Stimulated activated CD4-positive, alpha-beta T cell treated with anti-CD3 and anti-CD28 coated beads, Interleukin-1b, Interleukin-23, amount 100 ng/mL, for 24 hours (primary cell): ENCODE measurements at regions not wholly inside any gene's neighbourhood (a gene's known extent, or its start where the extent isn't known, plus 50 kb on each side); places are given as distances from the start of the nearest gene placed in this dataset.

Source experiments
- DNase-seq, 4 experiments: peaks; one replicate each; pipeline ENCODE4 v3.0.0-alpha.2; 2020; ENCODE audit warnings: low read depth in 4 of 4, low spot score in 1 of 4

DNA sequence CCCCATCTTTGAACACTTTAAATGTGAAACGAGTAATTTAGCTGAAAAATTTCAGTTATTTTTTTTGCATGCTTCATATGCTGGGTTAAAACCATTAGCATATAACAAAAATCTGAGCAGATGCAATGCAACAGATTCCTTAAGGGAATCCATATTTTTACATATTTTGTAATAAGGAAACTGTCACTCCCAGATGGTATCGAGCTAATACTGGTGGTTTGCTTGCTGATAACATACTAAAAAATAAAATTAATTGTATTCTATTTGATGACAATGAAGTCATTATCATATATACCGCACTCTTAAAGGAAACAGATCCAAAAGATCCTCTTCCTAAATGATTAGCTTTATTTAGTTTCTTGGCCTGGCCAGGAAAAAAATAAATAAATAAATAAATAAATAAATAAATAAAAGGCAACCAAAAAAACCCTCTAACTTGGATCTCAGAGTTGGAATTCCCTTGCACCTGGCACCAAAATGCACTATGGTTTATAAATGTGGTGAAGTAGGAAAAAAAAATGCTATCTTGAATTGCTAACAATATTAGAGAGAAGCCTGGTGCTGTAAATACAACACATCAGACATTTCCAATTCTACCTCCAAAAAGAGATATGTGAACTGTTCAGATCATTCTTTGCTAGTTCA lies 503.2 kb upstream of the ARRDC4 start:
- no peak for DNase-seq

DNA sequence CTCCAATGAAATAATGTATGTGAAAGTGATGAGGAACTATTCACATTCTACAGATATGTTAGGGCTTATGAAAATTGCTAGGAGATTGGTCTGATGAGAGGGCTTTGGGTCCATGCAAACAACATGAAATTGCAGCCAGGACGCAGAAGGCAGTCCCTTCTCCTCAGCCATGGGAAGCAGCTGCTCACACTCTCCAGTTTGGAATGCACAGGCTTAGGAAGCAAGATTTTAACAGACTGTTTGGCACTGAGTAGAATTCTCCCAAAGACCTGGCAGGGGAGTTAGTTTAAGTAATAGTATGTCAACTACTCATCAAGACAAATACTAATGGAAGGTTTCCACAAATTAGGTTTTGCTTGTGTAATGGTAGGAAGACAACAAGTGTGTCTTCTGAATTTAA lies 500.7 kb upstream of the ARRDC4 start:
- DNase-seq: no peak

DNA sequence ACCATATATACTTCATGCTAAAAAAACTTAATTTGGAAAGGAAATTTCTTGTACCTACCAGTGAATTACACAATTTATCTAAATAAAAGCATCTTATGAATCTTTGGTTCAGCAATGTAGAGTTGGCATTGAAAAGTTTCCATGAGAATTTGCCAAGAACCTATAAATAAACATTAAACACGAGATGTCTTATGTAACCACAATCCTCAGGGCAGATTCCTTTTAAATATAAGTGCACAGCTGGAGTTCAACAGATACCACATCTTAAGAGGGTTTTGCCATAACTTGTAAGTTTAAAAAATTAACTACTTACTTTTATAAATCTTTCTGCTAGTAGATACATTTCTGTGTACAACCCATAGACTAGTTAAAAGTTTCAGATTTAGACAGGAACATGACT lies 499.3 kb upstream of the ARRDC4 start:
- DNase-seq: no peak

DNA sequence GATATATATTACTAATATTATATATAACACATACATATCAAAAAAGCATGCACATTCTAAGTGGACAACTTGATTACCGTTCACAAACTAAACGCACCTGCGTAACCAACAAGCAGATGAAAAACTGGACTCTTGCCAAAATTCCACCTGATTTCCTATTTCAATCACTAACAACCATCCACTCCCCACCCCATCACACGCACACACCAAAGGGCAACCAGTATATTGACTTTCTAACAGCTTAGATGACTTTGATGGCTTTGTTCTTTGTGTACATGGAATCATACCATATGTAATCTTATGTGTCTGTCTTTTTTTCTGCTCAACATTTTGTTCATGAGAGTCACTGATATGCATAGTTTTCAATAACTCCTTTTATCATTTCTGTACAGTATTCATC lies 496.8 kb upstream of the ARRDC4 start:
- no peak for DNase-seq

DNA sequence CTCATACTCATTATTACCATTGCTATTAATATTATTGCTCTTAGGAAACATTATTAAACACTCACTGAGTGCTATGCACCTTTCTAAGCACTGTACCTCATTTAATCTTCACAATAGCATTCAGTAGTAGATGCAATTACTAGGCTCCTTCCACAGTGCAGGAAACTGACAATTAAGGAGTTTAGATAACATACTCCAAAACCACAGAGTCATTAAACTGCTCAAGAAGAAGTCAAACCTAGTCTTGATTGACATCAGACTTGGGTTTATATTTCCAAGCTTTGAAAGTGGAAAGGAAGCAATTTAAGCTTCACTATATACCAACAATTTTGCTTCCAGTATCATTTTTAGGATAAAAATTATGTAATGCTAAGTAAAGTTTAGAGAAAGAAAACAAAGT lies 490.1 kb upstream of the ARRDC4 start:
- no peak for DNase-seq

DNA sequence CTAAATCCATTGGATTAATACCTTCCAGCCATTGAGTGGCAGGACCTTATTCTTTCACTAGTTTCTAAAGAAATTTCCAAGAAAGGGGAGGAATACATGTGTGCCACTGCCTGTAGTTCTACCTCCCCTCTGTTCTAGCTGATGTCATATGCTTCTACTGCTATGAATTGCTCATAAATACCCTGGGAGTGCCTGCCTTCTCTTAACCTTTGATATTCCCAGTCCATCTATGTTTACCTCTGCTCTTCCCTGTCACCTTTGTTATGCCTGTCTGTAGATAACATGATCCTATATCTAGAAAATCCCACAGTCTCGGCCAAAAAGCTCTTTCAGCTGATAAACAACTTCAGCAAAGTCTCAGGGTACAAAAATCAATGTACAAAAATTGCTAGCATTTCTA lies 486.9 kb upstream of the ARRDC4 start:
- DNase-seq: no peak

DNA sequence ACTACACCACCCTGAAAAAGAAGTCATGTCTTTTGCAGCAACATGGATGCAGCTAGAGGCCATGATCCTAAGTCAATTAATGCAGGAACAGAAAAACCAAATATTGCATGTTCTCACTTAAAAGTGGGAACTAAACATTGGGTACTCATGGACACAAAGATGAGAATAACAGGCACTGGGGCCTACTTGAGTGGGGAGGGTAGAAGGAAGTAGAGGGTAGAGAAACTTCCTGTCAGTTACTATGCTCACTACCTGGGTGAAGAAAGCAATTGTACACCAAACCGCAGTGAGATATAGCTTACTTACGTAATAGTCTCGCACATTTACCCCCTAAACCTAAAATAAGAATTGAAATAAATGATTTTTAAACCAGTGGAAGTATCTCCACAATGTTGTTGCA lies 480.5 kb upstream of the ARRDC4 start:
- no peak for DNase-seq

DNA sequence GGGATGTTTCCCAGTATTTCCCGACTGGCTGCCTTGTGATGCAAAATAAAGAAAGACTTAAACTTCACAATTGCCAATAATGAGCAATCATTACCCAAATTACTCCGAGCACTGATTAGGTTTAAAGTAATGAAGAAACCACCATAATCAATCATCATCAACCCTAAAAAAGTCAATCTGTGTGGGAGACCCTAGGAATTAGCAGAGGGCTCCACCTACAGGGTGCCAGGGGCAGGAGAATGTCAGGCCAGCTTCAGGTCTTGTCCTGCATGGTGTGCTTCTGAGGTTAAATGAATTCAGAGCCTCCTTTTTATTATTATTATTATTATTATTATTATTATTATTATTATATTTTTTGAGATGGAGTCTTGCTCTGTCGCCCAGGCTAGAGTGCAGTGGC lies 478.0 kb upstream of the ARRDC4 start:
- DNase-seq: no peak

GRCh38 chr15:97483232-97483631 lies 477.3 kb upstream of the ARRDC4 start:
- no peak for DNase-seq

DNA sequence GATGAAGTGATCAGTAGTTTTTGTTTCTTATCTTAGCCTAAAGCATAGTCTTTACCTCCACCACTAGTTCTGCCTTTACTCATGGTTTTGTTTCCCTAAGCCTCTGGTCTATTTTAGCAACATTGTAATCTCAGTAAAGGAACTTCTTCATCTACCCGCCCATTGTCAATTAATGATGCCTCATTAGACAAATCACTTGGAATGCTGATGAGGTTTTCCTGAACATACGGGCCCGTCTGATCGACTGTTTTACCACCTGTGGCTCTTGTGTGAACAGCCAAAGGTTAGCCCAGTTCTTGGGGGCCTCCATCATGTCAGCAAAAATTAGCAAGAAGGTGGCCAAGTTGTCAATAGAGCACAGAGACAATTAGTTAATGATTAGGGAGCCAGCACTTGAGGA lies 470.1 kb upstream of the ARRDC4 start:
- DNase-seq: no peak

DNA sequence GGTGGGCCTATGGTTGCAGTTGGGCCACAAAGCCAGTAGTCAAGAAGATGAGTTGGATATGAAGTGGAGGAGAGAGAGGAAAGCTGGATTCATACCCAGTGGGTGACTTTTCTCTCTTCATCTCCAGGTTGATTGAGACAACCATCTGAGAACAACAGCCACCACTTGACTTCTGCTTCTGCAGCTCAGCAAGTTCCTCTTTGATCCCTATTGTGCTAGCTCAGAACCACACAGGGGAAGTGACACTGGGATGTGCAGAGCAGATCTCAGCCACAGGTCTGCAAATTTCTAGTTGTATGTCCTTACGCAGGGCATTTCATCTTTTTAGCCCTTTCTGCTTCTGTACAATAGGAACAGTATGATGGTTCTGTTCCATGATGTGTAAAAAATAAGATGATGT lies 459.2 kb upstream of the ARRDC4 start:
- DNase-seq: no peak

DNA sequence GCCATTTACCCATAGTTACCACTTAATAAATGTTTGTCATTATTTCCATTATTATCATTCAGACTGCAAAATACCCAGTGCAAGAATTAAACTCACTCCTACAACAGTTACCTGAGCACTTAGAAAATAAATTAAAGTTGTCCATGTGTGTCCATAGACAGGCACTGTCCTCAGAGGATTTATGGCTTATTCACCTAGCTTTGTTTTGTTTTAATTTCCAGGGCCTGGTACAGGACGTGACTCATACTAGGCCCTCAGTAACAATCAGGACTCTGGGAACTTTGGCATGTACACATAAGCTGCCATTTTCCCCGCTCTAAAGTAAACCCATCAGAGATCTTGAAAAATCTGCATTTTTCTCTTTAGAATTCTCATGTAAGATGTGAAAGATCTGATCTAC lies 458.5 kb upstream of the ARRDC4 start:
- no peak for DNase-seq

DNA sequence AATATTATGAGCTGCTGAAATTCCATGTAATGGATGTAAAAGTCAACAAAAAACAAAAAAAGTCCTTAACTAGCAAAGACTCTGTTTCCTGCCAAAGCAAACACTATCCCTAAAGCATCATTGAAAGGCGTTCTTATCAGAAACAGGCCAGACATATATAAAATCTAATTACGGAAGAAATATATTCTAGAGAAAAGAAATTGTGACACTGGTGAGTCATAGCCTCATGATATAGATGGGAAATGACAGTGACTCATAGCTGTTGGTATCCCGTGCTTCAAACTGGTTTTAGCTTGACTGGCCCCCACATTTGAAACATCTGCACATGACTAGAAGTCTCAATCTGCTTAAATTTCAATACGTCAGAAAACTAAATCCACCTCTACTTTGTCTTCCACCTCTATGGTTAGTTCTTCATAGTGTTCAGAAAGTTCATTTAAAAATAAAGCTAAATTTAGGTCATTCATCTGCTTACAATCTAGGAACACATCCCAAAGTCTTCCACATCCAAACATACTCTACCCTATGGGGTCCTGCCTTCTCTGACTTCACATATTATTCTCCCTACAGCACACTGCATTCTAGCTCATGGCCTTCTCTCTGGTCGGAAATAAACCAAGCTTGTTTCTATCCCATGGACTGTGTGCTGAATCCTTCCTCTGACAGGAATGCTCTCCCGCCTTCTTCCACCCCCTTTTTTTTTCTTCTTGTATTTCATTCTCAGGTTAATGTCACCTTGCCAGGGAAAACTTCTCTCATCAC lies 456.3 kb upstream of the ARRDC4 start:
- DNase-seq: no peak

- no peak for DNase-seq
Observed at GRCh38 chr15:97517737-97518136, 442.8 kb upstream of the ARRDC4 start.

DNA sequence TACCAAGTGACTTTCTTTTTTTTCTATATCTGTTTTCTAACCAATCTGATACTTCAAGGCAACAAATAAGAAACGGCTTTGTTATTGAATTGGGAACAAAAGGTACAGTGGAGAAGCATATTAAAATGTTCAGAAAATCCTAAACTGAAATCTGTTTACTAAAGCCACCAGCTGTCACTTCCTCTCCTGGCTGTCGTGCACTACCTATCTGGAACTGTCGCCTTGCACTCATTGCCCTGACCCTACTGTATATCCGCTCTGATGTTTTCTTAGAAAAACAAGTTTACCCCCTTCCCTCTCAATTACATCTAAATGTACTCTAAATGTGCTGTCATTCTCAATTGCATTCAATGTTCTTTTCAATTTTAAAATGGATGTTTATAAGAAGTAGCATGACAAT lies 439.8 kb upstream of the ARRDC4 start:
- no peak for DNase-seq

DNA sequence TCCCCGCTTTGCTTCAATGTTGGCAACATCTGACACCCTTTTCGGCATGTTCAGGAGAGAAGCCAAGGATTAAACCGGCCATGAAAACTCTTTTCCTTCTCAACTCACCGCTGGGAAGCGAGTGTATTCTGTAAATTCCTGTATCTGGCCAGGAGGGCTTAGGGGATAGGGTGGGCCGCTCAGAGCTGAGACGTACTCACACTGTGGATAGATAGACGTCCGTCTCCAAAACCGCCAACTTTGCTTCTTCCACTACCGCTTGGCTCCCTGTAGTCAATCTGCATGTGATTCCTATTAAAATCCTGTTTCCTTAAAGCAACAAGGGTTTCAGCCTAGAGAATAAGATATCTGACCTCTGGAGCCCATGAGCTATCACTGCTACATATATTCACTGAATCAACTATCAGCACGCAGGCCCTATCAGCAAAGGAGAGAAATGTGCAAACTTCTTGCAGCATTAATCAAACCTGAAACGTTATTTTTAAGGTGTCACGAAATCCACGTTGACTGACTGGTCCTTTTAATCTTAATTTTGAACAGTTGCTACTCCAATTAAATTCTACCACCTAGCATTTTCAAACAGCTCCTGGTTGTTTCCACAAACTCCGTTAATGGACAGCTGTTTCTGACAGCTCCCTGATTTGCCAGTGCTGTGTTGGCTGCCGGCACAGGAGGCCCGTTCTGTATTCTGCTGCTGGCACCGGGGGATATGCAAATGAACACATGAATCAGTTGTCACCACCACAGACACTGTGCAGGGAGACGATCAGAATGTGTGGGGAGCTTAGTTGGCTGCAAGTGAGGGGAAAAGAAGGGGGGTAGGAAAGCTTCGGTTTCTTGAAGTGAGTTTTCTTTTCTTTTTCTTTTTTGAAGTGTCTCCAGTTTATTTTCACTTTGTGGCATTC lies 438.9 kb upstream of the ARRDC4 start:
- no peak for DNase-seq

GRCh38 chr15:97522347-97522746 lies 438.2 kb upstream of the ARRDC4 start:
- DNase-seq: no peak

- DNase-seq: no peak
Observed at GRCh38 chr15:97525809-97526208, 434.7 kb upstream of the ARRDC4 start.

GRCh38 chr15:97528238-97528637 lies 432.3 kb upstream of the ARRDC4 start:
- DNase-seq: no peak

DNA sequence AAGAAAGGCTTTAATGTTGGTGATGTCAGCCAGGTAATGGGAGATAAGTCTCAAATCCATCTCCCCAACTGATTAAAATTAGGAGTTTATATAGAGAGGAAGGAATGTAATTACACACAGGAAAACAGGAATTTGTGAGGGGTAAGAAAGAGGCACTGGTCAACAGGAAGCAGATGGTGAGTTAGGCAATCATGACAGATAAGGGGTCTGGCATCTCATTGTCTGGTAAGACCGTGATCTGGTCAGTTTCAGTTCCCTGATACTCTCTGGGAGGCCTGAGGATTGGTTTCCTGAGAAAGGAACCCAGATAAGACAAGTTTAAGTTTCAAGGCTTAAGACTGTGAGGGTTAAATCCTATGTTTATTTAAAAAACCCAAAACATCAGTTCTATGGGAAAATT lies 414.7 kb upstream of the ARRDC4 start:
- DNase-seq: no peak

DNA sequence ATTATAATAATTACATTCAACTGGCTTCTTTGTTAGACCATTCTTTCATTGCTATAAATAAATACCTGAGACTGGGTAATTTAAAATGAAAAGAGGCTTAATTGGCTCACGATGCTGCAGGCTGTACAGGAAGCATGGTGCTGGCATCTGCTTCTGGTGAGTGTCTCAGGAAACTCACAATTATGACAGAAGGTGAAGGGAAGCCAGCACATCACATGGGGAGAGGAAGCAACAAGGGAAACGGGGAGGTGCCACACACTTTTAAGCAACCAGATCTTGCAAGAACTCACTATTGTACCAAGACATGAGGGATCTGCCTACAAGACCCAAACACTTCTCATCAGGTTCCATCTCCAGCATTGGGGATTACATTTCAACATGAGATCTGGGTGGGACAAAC lies 413.1 kb upstream of the ARRDC4 start:
- DNase-seq: no peak

DNA sequence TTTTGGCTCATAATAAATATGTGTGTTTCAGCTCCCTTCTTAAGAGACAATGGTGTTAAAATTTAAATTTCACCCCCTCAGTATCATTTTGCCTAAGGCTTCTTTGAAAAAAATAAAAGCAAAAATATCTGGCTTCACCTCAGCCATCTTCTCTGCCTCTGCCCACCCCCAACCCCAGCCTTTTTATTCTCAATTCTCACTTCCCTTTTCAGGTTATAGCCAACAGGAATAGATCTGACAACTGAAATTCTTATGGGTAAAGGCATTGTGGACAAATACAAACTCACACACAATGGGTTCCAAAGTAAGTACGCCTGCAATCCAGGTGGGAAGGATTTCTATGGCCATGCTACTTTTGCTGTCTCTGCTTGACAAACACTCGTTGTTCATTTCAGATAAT lies 399.0 kb upstream of the ARRDC4 start:
- DNase-seq: no peak
